ENCODE measurements at regions not wholly inside any gene's neighbourhood (a gene's known extent, or its start where the extent isn't known, plus 50 kb on each side); places are given as distances from the start of the nearest gene placed in this dataset.

GRCh38 chr12:74981541-74981940 lies 228.1 kb downstream of the KCNC2 start:
- TF ChIP-seq TAF1 (IDR thresholded peaks at IDR 0.05; ENCODE audit: low read depth, low read length) (no peak), PAX5 (IDR thresholded peaks at IDR 0.05; ENCODE audit: insufficient read depth, low read length, severe bottlenecking) (no peak), POU2F2 (IDR thresholded peaks at IDR 0.05; ENCODE audit: low read depth, low read length) (no peak), SPI1 (IDR thresholded peaks at IDR 0.05; ENCODE audit: low read depth, low read length) (no peak), POLR2A (IDR thresholded peaks at IDR 0.05; ENCODE audit: low read depth, low read length) (no peak), POLR2AphosphoS5 (IDR thresholded peaks at IDR 0.05; ENCODE audit: low read depth, low read length) (no peak)
- no peak for DNase-seq (ENCODE audit: insufficient read length, low spot score)
- no peak for FAIRE-seq

DNA sequence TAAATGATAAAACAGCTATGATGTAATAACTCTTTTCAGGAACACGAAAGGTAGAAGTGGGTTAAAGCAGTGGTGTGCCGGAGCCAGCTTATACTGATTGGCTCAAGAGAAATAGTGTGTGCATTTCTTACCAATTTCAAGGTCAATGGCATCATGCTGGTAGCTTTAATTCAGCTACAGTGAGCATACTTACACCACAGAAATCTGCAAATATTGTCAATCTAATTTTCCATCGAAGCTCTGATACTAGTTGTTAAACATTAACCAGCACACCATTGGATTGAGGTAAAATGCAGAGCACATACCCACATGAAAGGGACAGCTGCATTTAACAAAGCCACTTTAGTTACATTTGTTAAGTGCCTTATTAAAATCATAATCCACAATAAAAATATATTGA lies 225.7 kb downstream of the KCNC2 start:
- no peak for TF ChIP-seq POU2F2 (IDR thresholded peaks at IDR 0.05; ENCODE audit: low read depth, low read length)
- no peak for TF ChIP-seq POLR2A (IDR thresholded peaks at IDR 0.05; ENCODE audit: low read depth, low read length)
- no peak for TF ChIP-seq TAF1 (IDR thresholded peaks at IDR 0.05; ENCODE audit: low read depth, low read length)
- no peak for TF ChIP-seq SPI1 (IDR thresholded peaks at IDR 0.05; ENCODE audit: low read depth, low read length)
- no peak for TF ChIP-seq PAX5 (IDR thresholded peaks at IDR 0.05; ENCODE audit: insufficient read depth, low read length, severe bottlenecking)
- DNase-seq (ENCODE audit: insufficient read length, low spot score) (no peak), FAIRE-seq (no peak)

- FAIRE-seq (no peak), DNase-seq (ENCODE audit: insufficient read length, low spot score) (no peak)
- no peak for TF ChIP-seq PAX5 (IDR thresholded peaks at IDR 0.05; ENCODE audit: insufficient read depth, low read length, severe bottlenecking)
- TF ChIP-seq SPI1 (IDR thresholded peaks at IDR 0.05; ENCODE audit: low read depth, low read length), result no peak
- no peak for TF ChIP-seq POLR2A (IDR thresholded peaks at IDR 0.05; ENCODE audit: low read depth, low read length)
- no peak for TF ChIP-seq POU2F2 (IDR thresholded peaks at IDR 0.05; ENCODE audit: low read depth, low read length)
- no peak for TF ChIP-seq POLR2AphosphoS5 (IDR thresholded peaks at IDR 0.05; ENCODE audit: low read depth, low read length)
- TF ChIP-seq TAF1 (IDR thresholded peaks at IDR 0.05; ENCODE audit: low read depth, low read length), result no peak
These were observed 225.0 kb downstream of the KCNC2 start for GRCh38 chr12:74984631-74985030.

DNA sequence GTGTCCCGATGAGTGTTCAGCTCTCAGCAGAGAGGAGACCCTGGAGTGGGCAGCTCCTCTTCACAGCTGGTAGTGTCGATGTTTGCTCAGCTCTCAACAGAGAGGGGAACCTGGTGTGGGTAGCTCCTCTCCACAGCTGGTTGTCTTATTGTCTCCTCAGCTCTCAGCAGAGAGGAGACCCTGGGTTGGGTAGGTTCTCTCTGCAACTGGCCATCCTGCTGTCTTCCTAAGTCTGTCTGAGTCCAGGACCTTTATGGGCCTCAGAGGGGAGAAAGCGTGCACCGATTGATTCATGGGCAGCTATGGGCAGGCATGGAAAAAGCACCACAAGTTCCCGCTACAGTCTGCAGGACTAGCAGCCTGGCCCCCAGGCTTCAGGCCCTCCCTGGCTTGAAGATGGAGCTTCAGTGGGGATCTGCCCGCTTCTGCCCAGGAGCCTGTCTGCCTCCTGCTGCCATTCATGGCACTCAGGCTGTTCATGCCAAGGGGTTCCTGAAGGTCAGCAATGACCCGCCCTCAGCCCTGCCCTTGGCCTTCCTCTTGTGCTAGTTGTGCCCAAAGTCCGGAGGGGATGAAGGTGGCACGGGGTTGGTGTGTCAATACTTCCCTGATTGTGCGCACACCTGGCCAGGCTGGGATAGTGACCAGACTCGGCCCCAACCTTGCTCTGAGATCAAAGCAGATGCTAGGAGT lies 224.2 kb downstream of the KCNC2 start:
- no peak for DNase-seq (ENCODE audit: insufficient read length, low spot score)
- TF ChIP-seq POLR2AphosphoS5 (IDR thresholded peaks at IDR 0.05; ENCODE audit: low read depth, low read length), result no peak
- TF ChIP-seq POU2F2 (IDR thresholded peaks at IDR 0.05; ENCODE audit: low read depth, low read length), result no peak
- TF ChIP-seq PAX5 (IDR thresholded peaks at IDR 0.05; ENCODE audit: insufficient read depth, low read length, severe bottlenecking), result no peak
- TF ChIP-seq SPI1 (IDR thresholded peaks at IDR 0.05; ENCODE audit: low read depth, low read length), result no peak
- TF ChIP-seq POLR2A (IDR thresholded peaks at IDR 0.05; ENCODE audit: low read depth, low read length), result no peak
- TF ChIP-seq TAF1 (IDR thresholded peaks at IDR 0.05; ENCODE audit: low read depth, low read length), result no peak
- FAIRE-seq, result no peak

GRCh38 chr12:74985986-74986319 lies 223.7 kb downstream of the KCNC2 start:
- DNase-seq (ENCODE audit: insufficient read length, low spot score), result no peak
- no peak for FAIRE-seq

DNA sequence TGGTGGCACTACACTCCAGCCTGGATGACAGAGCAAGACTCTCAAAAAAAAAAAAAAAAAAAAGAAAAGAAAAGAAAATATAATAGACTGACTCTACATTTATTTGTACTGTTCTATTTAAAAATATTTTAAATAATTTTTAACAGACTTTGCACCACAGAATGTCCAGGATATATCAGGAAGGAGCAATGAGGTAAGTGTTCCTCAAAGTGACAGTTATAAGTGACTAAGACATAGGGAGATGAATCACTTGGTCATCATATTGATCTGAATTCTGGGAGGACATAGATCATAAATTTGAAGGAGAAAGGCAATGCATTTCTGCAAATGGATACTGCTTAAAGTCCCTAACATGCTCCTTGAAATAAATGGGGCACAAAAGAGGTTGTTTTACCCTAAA lies 221.5 kb downstream of the KCNC2 start:
- TF ChIP-seq TAF1 (IDR thresholded peaks at IDR 0.05; ENCODE audit: low read depth, low read length), result no peak
- TF ChIP-seq SPI1 (IDR thresholded peaks at IDR 0.05; ENCODE audit: low read depth, low read length), result no peak
- no peak for TF ChIP-seq POU2F2 (IDR thresholded peaks at IDR 0.05; ENCODE audit: low read depth, low read length)
- no peak for TF ChIP-seq PAX5 (IDR thresholded peaks at IDR 0.05; ENCODE audit: insufficient read depth, low read length, severe bottlenecking)
- no peak for TF ChIP-seq POLR2A (IDR thresholded peaks at IDR 0.05; ENCODE audit: low read depth, low read length)
- TF ChIP-seq POLR2AphosphoS5 (IDR thresholded peaks at IDR 0.05; ENCODE audit: low read depth, low read length), result no peak
- FAIRE-seq (no peak), DNase-seq (ENCODE audit: insufficient read length, low spot score) (no peak)

More at GRCh38 chr12:74985986-74986319, 223.7 kb downstream of the KCNC2 start:
- no peak for TF ChIP-seq PAX5 (IDR thresholded peaks at IDR 0.05; ENCODE audit: insufficient read depth, low read length, severe bottlenecking)
- no peak for TF ChIP-seq POLR2A (IDR thresholded peaks at IDR 0.05; ENCODE audit: low read depth, low read length)
- no peak for TF ChIP-seq POLR2AphosphoS5 (IDR thresholded peaks at IDR 0.05; ENCODE audit: low read depth, low read length)
- TF ChIP-seq SPI1 (IDR thresholded peaks at IDR 0.05; ENCODE audit: low read depth, low read length), result no peak
- no peak for TF ChIP-seq TAF1 (IDR thresholded peaks at IDR 0.05; ENCODE audit: low read depth, low read length)
- no peak for TF ChIP-seq POU2F2 (IDR thresholded peaks at IDR 0.05; ENCODE audit: low read depth, low read length)
